Uterus (tissue), 3 donors: ENCODE measurements at regions not wholly inside any gene's neighbourhood (a gene's known extent, or its start where the extent isn't known, plus 50 kb on each side); places are given as distances from the start of the nearest gene placed in this dataset.

Experiments used
- DNase-seq, 2 donors: peaks; one replicate each; pipeline ENCODE4 v3.0.0-alpha.2; 2019 to 2020
- H3K27ac ChIP-seq, 2 donors: fragments of 200-600 bp; sonication (generic); 1 replicate in 1 of 2; 2 replicates in 1 of 2; pipeline ENCODE4 v1.5.1; 2016 to 2018
- H3K27me3 ChIP-seq, 2 donors: fragments of 200-600 bp; sonication (generic); one replicate each; pipeline ENCODE4 v1.5.1; 2018 to 2019; ENCODE audit warnings: control low read depth in 1 of 2
- H3K36me3 ChIP-seq, 2 donors: fragments of 200-600 bp; sonication (generic); one replicate each; pipeline ENCODE4 v1.5.1; 2019; ENCODE audit warnings: control low read depth in 1 of 2
- H3K4me1 ChIP-seq, 2 donors: fragments of 200-600 bp; sonication (generic); one replicate each; pipeline ENCODE4 v1.5.1; 2018 to 2019; ENCODE audit warnings: control low read depth in 1 of 2
- H3K4me3 ChIP-seq, 2 donors: fragments of 200-600 bp; sonication (generic); 1 replicate in 1 of 2; 2 replicates in 1 of 2; pipeline ENCODE4 v1.5.1; 2018 to 2019; ENCODE audit warnings: mild to moderate bottlenecking in 1 of 2
- H3K9me3 ChIP-seq, 2 donors: fragments of 200-600 bp; sonication (generic); one replicate each; pipeline ENCODE4 v1.5.1; 2019; ENCODE audit warnings: control low read depth in 1 of 2
- POLR2A ChIP-seq, 2 donors: fragments of 450-650 bp; IDR thresholded peaks; one replicate each; pipeline ENCODE4 v1.6.1; 2016; ENCODE audit warnings: antibody characterized with exemption in 2 of 2, mild to moderate bottlenecking in 1 of 2, moderate library complexity in 1 of 2
- intact Hi-C: fragments of 100-400 bp; cut with DNase I; formaldehyde crosslinking; loops from one replicate; pipeline ENCODE4 v1.15.1; 2023; ENCODE audit warnings: low total_unique reads
- TF ChIP-seq, protein P1 (sequence below), 4 experiments: fragments of 200-600 bp in 2 of 4; fragments of 450-650 bp in 2 of 4; sonication (generic) in 2 of 4; IDR thresholded peaks; one replicate each; pipeline ENCODE4 v1.5.1; 2016 to 2019; ENCODE audit warnings: antibody characterized with exemption in 4 of 4, mild to moderate bottlenecking in 2 of 4, moderate library complexity in 1 of 4
- donor health status: DM: yes; HTN: yes; CAD: no.

DNA sequence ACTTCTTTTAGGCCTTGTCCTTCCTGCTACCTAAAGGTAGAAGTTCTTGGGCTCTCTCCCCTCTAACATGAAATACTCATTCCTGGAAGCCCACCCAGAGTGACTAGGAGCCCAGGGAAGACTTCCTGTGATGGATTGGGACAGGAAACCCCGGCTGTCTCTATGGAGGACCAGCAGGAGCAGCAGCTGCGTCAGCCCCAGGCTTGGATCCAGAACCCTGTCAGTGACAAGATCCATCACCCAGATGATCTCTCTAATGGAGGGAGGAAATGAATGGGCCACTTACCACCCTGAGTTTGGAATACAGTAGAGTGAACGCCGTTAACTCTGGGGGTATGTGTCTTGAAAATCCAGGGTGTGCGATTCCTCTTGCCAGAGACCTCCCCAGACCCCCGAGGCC lies 195.7 kb upstream of the WSCD1 start:
- Histone ChIP-seq H3K4me3 (no peak overlapping the region), H3K9me3 (no peaks in the 10 kb centered on the region), H3K27ac (no peak overlapping the region), H3K36me3 (no peaks in the 10 kb centered on the region), H3K4me1 (no peaks in the 10 kb centered on the region), H3K27me3 (no peaks in the 10 kb centered on the region)
- TF ChIP-seq, protein P1, sequence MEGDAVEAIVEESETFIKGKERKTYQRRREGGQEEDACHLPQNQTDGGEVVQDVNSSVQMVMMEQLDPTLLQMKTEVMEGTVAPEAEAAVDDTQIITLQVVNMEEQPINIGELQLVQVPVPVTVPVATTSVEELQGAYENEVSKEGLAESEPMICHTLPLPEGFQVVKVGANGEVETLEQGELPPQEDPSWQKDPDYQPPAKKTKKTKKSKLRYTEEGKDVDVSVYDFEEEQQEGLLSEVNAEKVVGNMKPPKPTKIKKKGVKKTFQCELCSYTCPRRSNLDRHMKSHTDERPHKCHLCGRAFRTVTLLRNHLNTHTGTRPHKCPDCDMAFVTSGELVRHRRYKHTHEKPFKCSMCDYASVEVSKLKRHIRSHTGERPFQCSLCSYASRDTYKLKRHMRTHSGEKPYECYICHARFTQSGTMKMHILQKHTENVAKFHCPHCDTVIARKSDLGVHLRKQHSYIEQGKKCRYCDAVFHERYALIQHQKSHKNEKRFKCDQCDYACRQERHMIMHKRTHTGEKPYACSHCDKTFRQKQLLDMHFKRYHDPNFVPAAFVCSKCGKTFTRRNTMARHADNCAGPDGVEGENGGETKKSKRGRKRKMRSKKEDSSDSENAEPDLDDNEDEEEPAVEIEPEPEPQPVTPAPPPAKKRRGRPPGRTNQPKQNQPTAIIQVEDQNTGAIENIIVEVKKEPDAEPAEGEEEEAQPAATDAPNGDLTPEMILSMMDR (IDR thresholded peaks at IDR 0.05): no peak
- TF ChIP-seq POLR2A (IDR thresholded peaks at IDR 0.05): no peak
- intact Hi-C loops: no loop called here
- DNase-seq: no peak

DNA sequence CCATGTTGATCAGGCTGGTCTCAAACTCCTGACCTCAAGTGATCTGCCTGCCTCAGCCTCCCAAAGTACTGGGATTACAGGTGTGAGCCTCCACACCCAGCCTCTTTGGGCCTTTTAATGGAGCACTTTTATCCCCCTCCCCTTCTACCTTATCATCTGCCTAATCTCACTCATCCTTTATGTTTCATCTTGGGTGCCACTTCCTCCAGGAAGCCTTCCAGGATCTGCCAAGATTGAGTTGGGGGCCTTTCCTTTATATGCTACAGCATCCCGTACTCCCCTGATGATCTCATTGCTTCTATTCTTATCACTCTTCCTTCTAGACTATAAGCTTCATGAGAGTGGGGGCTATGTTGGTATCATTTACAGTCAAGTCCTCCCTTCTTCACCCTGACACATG lies 192.8 kb upstream of the WSCD1 start:
- H3K36me3 ChIP-seq: no peaks in the 10 kb centered on the region
- intact Hi-C loops: no loop called here
- DNase-seq: no peak
- TF ChIP-seq, protein P1 (IDR thresholded peaks at IDR 0.05): no peak
- no peak for TF ChIP-seq POLR2A (IDR thresholded peaks at IDR 0.05)
- H3K27ac ChIP-seq: no peak overlapping the region
- H3K4me1 ChIP-seq: no peaks in the 10 kb centered on the region
- H3K27me3 ChIP-seq: no peaks in the 10 kb centered on the region
- H3K4me3 ChIP-seq: no peak overlapping the region
- H3K9me3 ChIP-seq: no peaks in the 10 kb centered on the region

DNA sequence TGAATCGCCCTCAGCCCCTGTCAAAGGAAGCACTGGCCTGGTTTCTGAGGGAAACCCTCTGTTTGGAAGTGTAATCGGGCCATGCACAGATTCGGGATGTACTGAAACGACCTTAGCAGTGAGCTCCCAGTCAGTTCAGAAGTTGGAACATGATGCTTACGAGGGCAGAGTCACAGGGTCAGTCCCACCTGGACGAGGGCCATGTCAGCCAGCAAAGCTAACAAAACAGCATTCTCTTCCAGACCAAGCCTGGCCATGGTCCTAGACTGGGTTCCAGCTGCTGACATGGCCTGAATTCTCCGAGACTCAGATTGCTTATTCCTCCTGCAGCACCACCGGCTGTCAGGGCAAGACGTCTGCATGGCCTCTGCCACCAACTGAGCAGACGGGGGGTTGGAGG lies 192.2 kb upstream of the WSCD1 start:
- intact Hi-C loops: no loop called here

DNA sequence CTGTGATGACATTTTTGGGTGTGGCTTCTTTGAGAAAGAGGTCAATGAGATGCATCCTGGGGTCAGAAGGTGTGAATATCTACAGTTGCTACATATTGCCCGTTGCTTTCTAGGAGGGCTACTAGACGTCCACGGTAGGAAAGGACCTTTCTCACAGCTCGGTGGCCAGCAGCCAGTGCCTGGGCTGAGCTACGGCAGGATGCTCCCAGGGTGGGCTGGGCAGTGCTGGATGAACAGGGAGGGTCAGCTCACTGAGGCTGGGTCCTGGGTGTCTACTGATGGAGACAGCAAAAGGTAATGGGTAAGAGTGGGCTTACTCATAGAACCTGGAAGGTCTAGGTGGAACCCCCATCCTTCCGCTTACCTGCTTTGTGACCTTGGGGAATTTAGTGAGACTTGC lies 188.3 kb upstream of the WSCD1 start:
- Histone ChIP-seq H3K27ac (no peak overlapping the region), H3K27me3 (no peaks in the 10 kb centered on the region), H3K36me3 (no peaks in the 10 kb centered on the region), H3K4me3 (no peak overlapping the region), H3K4me1 (no peaks in the 10 kb centered on the region), H3K9me3 (no peaks in the 10 kb centered on the region)
- no peak for DNase-seq
- intact Hi-C loops: no loop called here
- TF ChIP-seq POLR2A (IDR thresholded peaks at IDR 0.05): no peak
- TF ChIP-seq, protein P1 (IDR thresholded peaks at IDR 0.05): no peak

More for the DNA sequence above, 192.2 kb upstream of the WSCD1 start:
- no peak for DNase-seq
- Histone ChIP-seq H3K4me3 (no peak overlapping the region), H3K27me3 (no peaks in the 10 kb centered on the region), H3K27ac (no peak overlapping the region), H3K4me1 (no peaks in the 10 kb centered on the region), H3K9me3 (no peaks in the 10 kb centered on the region), H3K36me3 (no peaks in the 10 kb centered on the region)
- TF ChIP-seq POLR2A (IDR thresholded peaks at IDR 0.05): no peak
- TF ChIP-seq, protein P1 (IDR thresholded peaks at IDR 0.05): no peak

DNA sequence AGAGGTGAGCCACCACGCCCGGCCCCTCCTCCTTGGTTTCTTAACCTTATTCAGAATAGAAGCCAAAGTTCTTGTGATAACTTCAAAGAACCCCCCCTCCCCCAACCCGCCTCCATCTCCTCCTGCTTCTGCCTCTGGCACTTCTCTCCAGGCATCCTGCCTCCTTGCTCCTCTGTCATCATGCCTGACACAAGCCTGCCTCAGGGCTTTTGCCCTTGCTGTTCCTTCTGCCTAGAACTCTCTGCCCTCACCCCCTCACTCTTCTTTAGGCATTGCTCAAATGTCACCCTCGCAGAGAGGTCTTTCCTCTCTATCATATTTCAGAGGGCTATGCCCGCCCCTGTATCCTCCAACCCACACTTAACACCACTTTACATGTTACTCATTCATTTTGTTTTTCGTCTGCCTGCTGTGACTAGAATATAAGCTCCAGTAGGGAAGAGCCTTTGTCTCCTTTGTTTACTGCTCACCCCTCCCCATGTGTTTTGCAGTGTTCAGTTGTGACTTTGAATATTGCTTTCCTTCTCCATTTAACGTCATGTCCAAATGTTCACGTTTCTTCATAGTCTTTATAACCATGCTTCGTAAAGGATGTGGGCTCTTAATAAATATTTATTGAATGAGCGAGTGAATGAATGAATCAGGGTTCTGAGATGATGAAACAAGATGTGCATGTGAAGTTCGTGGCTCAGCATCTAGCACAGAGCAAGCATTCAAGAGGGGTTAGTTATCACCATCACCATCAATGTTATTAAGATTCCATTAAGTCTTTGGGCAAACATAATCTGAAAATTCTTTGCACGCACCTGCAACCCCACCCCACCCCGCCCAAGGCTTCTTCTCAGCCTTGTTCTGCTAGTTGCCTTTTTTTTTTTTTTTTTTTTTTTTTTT lies 186.2 kb upstream of the WSCD1 start:
- H3K36me3 ChIP-seq: no peaks in the 10 kb centered on the region
- TF ChIP-seq, protein P1 (IDR thresholded peaks at IDR 0.05): no peak
- TF ChIP-seq POLR2A (IDR thresholded peaks at IDR 0.05): no peak
- no peak overlapping the region for H3K27ac ChIP-seq
- H3K9me3 ChIP-seq: no peaks in the 10 kb centered on the region
- no peak overlapping the region for H3K4me3 ChIP-seq
- DNase-seq: no peak
- no peaks in the 10 kb centered on the region for H3K4me1 ChIP-seq
- no peaks in the 10 kb centered on the region for H3K27me3 ChIP-seq
- intact Hi-C loops: no loop called here
